HG02938 (cell line): ENCODE measurements at regions not wholly inside any gene's neighbourhood (a gene's known extent, or its start where the extent isn't known, plus 50 kb on each side); places are given as distances from the start of the nearest gene placed in this dataset.
"Not testable (repeated sequence)": the region's sequence is repeated elsewhere in the genome, so short reads cannot be mapped to it uniquely, and the experiment has no call there.

ENCODE experiments used
- ATAC-seq: cut with Tn5 transposase; IDR thresholded peaks from one replicate; pipeline ENCODE4 v1.9.1; 2021; ENCODE audit warnings: mild to moderate bottlenecking, moderate library complexity; ENCODE audit not compliant: unreplicated experiment

DNA sequence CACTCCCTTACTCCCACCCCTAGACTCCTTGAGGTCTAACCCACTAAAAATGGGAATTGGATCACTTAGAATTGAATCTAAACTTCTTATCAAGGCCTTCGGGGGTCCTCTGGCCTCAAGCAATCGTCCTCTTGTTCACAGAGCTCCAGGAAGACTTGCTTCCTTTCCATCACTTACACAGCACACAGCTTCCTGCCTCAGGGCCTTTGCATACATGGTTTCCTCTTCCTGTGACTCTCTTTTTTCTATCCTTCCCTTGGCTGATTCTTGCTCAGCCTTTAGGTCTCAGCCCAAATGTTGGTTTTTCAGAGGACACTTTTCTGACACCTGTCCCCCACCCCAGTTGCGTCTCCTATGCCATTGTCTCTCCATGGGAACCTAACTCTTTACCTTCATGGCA, 50.0 kb upstream of the ALDH1B1 start:
- no peak for ATAC-seq

DNA sequence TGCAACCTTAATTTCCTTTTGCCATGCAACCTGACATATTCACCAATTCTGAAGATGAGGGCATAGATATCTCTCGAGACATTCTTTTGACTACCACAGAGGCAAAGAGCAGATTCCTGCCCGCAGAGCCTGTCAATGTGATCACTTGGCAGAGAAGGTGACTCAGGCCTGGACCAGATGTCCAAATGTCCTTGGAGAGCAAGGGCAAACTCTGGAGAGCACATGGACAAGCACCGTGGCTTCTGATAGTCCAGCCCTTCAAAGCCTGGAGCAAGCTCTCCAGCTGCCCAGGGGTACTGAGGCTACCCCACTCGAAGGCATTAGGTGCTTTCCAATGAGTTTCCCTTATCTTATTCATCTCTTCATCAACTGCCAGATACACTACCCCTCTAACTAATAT, 50.4 kb upstream of the ALDH1B1 start:
- no peak for ATAC-seq

DNA sequence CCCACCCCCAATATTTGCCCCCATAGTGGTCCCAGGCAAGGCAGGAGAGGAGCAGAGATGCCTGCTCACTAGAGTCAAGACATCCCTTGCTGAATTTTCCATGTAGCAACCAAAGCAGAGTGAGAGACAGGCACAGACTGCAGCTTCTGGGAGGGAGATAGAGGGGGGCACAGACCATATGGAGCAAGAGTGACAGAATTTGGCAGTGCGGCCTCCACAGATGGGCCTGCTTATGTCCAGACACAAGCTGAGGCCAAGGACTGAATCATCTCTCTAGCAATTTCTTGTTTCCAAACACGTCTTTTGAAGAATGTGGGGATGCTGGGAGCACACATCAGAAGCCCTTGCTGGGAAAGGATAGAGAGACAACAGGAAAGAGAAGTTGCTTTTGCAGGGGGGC, 53.0 kb upstream of the ALDH1B1 start:
- no peak for ATAC-seq

DNA sequence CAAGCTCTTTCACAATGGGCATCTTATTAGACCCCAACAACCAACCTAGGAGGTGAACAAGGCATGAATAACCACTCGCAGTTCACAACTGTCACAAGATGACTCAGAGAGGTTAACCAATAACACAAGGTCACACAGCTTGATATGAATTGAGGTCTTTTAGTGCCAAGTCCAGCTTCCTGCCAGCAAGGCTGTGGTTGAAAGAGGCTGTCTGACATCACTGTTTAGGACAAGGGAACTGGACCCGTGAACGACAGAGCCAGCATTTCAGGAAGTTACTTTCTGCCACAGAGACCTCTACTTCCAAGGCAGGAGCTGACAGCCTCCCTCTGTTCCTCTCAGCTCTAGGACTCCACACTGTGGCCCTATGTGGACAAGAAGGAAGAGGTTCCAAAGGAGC, 53.4 kb upstream of the ALDH1B1 start:
- ATAC-seq, result peak; percentile 81

DNA sequence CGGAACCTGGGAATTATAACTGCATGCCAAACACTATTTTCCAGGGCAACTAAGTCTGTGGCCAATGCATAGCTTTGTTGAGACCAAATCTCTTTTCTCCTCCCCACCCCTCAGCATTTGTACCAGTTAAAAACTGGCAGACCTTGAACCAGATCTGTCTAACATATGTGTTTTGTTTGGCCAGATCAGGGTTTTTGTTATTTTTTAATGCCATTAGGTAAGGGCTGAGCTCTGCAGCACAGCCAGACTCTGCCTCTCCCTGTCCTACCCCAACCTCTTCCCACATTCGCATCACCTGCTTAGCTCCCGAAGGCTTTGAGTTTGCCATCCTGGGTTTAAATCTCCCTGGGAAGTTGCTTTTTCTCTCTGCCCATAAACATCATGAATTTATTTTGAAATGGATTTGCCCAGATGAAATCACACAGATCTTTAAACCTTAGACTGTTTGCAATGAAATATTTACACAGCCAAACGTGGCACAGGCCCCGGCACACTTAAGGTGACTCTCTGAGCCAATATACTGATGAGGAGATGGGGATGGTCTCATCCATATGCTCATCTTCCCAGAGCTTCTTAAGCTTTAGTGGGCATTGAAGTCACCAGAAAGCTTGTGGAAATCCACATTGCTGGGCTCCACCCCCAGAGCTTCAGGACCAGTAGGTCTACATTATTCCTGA, 54.0 kb upstream of the ALDH1B1 start:
- no peak for ATAC-seq

DNA sequence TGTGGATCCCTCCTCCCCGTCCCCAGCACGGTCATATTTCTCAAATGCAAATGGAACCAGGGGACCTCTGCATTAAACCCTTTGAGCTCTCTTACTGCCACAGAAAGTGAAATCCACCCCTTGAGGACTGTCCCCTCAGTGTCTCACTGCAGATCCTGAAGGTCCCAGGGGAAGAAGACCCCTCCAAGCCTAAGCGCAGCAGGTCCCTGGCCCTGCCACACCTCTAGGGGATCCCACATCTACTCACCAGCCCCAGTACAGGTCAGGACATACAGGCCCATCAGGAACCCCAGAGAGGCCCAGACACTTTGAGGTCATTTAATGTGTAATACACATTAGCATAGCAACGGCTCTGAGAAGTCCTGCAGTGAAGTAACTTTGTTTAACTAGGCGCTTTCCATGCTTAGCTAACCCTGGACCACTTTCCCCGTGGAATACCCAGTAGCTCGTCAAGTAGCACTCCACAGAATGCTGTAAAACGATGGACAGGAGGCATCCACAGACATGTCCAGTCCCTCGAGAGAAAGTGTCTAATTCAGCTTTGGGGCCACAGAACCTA, 54.7 kb upstream of the ALDH1B1 start:
- ATAC-seq, result no peak

DNA sequence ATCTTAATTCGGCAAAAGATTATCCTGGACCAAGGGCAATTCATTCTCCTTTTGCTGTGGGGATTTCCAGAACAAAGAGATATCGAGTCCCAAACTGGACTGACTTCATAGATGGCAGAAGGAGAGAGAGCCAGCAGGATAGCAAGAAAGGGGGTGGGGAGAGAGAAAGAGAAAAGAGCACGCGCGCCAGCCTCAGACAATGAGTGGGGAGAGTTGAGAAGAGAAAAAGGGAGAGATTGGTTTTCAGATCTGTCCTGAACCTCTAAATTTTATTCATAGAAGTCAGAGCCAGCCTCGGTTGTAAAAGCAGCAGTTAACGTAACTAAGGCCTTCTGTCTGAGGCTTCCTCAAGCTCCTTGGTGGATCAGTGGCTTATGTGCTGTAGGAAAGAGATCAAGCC, 55.3 kb upstream of the ALDH1B1 start:
- ATAC-seq, result no peak

DNA sequence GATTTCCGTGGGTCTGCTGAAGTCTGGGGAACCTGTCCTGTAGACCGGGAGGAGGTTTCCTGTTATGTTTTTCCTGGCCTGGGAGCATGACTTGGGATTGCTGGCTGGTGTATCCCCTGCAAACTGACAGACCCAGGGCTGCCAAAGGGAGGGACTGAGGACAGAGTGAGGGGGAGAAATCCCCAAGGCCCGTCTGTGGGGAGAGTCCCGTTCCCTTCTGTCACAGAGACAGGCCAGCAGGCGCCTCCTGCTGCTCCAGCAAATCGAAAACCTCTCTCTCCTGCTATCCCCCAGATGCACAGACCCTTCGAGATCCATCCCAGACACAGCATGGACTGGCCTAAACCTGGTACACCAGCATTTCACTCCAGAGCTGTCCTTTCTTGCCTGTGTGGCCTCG, 56.2 kb upstream of the ALDH1B1 start:
- no peak for ATAC-seq

DNA sequence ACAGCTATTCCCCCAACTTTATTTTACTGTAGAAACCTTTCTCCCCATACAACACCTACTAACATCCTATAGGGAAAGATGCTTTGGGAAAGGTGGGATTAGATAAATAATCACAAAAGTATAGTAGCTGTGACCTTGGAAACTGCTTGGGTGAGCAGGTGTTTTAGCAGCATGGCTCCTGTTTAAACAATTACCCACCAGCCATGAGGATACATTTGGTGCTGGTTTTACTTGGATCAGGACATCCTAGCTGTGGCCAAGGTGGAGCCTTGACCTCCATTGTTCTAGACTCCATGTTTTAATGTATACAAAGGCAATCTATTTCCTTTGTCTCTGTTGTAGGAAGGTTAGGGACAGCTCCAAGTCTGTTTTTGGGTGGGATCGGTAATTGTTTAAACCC, 56.8 kb upstream of the ALDH1B1 start:
- ATAC-seq, result no peak

DNA sequence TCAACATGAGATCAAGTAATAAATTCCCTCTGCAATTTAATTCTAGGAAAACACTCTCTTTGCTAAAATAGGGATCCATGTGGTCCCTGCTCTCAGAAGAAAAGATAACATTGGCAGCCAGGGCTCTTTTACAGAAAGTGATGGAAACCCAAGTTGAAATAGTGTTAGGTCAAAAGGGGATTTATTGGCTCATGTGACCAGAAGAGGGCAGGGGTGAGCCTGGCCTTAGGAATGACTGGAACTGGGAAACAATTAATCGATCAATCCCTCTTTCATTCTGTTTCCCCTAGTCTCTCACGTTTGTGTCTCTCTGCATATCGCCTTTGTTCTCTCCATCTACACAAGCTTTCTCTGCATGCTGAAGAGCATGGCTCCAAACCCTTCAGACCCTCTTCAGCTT, 58.3 kb upstream of the ALDH1B1 start:
- no peak for ATAC-seq

DNA sequence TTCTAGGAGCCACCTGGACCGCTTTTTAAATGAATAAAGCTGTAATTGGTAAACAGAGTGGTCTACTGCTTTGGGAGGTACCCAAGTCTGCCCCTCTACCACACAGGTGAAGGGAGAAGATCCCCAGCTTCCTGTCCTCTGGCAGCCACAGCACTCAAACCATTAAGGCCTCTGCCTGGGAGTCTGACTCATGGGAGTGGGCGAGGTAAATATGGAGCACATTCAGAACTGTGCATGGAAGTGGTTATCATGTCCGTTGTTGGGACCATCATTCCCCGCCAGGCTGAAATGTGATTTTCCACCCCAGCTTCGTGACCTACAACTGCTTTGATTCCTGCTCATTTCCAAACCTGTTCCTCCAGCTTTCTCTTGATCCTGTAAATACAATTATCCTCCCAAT, 59.5 kb upstream of the ALDH1B1 start:
- no peak for ATAC-seq

DNA sequence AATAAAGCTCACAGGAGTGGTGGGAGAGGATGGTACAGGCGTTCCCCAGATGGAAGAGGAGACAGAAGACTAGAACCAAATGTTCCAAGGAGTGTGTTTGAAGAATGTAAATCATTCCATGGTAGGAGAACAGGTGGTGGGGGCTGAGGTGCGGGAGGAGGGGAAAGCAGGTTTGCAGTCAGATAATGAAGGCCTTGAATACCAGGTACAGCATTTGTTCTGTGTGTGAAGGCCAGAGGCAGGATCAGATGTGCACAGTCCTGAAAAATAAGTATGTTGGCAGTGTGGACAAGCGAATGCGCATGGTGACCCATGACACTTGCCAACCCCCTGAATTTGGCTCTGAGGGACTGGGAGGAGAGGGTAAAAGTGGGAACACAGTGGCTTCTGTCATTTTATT, 59.9 kb upstream of the ALDH1B1 start:
- no peak for ATAC-seq

DNA sequence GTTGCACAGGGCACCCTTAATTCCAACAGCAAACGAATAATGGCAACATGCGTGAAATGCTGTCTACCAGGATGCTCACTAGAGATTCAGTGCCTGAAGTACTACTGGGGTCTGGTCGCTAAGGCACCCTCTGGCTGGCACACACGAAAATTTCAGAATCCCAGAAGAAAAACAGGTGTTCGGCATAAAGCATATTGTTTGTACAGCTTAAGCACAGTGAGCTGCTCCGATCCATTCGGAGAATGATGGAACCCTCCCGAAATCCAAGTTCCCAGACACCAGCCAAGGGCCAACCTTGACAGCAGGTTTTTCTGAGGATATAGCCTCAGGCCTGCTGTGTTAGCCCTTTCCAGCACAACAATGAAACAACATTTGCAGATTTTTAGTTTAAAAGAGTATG, 61.4 kb upstream of the ALDH1B1 start:
- no peak for ATAC-seq

DNA sequence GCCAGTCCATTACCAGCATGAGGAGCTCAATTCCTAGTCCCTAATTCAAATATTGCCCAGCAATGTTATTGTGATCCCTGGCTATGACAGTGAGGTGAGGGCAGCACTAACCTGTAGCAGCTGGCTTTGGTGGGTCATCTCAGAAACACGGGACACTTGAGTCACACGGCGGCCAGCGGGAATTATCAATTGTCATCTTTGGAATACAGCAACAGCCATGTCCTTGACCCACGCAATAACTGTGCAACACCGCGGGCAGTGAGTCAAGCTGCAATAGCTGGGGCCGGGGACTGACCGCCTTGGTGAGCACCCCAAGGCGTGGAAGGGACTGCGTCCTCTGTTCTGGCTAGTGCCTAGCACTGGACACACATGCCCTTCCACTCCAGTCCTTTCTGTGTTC, 62.5 kb upstream of the ALDH1B1 start:
- no peak for ATAC-seq

DNA sequence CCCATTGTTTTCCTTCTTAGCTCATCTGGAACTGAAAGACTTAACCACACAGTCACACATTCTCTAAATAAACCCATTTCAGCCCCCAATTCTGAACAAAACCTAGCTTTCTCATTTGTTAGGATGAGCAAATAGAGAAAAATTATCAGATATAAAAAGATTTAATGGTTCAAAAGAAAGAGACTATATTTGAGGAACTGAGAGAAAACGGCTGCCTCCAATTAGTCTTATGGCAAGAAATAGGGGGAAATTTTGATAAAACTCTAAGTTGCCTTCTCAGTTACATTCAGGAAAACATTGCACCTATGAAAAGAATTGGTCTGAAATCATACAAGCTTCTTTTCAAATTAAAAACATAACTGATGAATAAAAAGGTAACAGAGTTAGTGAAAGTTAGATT, 63.7 kb upstream of the ALDH1B1 start:
- no peak for ATAC-seq

DNA sequence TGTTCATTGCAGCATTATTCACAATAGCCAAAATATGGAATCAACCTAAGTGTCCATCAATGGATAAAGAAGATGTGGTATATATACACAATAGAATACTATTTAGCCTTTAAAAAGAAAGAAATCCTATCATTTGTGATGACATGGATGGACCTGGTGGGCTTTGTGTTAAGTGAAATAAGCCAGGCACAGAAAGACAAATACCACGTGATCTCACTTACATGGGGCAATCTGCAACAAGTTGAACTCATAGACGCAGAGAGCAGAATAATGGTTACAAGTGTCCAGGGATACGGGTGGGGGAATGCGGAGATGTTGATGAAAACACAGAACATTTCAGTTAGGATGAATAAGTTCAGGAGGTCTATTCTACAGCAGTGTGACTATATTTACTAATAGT, 66.4 kb upstream of the ALDH1B1 start:
- no peak for ATAC-seq

DNA sequence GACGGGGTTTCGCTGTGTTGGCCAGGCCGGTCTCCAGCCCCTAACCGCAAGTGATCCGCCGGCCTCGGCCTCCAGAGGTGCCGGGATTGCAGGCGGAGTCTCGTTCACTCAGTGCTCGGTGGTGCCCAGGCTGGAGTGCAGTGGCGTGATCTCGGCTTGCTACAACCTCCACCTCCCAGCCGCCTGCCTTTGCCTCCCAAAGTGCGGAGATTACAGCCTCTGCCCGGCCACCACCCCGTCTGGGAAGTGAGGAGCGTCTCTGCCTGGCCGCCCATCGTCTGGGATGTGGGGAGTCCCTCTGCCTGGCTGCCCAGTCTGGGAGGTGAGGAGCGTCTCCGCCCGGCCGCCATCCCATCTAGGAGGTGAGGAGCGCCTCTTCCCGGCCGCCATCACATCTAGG, 68.3 kb upstream of the ALDH1B1 start:
- ATAC-seq, result not testable (repeated sequence)

DNA sequence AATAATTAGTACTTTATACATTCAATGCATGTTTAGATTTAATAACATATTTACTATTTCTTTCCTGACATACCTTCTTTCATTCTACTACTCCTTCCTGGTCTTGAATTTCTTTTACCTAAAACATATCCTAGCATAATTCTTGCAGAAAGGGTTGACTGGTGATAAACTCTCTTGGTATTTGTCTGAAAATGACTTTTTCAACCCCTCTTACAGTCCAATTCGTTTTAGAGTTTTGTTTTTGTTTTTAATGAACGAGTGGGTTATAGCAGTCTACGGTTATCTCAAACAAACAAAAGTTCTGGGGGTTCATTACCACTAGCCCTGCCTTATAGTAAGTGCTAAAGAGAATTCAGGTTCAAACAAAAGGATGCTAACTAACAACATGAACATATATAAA, 69.6 kb upstream of the ALDH1B1 start:
- no peak for ATAC-seq

DNA sequence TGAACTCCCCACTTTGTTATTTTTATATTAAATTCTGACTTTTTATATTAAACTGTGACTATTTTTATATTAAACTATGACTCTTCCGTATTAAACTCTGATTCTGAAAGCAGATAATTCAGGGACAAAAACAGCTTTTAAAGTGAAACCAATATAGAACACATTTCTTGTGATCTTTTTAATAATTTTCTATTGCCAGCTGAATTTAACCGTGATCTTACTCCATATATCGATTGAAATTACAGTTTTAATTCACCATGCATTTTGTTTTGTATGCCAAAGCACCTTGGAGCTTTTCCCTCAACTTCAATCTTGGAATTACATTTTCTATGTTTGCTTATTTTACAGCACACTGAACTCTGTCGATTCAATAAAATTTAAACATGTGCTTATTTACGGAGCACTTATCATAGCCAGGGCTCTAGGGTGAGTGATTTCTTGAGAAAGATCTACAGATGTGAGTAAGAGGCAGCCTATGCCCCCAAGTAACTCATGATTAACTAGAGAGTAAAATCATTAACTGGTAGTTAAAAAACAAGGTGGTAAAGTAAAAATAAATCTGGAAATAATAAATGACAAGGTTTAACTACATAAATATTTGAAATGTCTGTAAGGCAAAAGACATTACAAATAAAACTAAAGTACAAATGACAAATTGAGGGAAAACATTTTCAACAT, 72.9 kb upstream of the ALDH1B1 start:
- ATAC-seq, result no peak

DNA sequence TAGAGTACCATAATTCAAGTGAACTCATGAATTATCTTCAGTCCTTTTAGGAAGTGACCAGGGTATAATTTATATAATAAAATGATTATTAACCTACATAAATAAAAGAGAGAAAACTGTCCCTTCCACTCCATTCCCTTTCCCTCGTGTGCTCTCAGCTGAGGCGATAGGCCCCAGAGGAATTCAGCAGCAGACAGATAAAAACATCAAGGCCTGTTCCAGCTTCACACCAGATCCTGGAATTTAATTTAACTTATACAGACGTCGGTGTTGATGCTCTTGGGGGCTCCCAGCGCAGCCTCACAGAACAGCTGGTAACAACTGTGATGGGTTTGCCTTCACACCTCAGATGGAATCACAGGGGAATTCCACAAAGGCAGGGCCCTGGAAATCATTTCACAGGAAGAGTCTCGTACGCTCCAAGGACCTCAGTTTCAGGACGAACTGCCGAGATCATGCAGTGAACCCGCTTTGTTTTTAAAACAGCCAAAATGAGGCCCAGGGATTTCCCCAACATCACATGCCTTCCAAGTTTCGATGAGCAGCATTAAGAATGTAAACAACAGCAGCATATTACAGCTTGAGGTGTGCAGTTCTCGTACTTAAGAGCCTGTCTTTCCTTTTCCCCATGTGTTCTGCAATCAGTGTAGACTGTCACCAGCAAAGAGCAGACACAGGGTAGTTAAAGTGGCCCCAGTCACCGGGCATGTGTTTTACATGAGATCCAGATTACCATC, 73.6 kb upstream of the ALDH1B1 start:
- ATAC-seq, result peak; percentile 94

DNA sequence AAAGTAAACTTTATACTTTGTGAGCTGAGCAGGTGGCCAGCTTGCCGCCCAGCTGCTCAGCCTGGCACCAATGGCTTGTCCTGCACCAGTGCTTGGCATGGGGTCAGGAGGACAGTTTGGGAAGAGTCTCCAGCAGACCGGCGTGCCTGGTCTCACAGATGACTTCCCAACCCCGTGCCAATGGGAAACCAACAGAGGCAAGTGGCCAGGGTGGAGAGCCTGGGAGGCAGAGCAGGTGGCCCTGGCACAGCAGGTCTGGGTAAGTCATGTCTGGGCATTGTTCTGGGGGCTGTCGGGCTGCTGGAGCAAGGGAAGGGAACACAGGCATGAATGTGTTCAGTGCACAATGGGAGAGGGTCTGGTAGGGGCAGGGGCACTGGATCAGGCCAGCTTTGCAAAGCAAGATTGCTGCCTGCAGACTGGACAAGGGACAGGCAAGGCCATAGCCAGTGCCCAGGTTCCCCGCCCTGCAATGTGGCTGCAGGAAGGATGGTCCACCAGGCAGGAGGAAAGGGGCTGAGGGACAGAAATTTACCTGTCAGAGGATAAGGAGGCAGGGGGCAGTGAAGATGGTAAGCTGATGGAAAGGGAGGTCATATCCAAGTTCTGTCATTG, 76.2 kb upstream of the ALDH1B1 start:
- ATAC-seq, result no peak
